Smooth muscle cell (in vitro differentiated cells): ENCODE measurements at regions not wholly inside any gene's neighbourhood (a gene's known extent, or its start where the extent isn't known, plus 50 kb on each side); places are given as distances from the start of the nearest gene placed in this dataset.
"Not testable (repeated sequence)": the region's sequence is repeated elsewhere in the genome, so short reads cannot be mapped to it uniquely, and the experiment has no call there.

Experiments used
- DNase-seq: peaks from one replicate; lab custom pipeline; 2025; ENCODE audit not compliant: unreplicated experiment; lab: John Stamatoyannopoulos, UW
- H2AFZ ChIP-seq: fragments of 200-600 bp; sonication (generic); 2 replicates; pipeline ENCODE4 v1.6.0; 2016; ENCODE audit warnings: antibody characterized with exemption, low read depth, mild to moderate bottlenecking
- H3F3A ChIP-seq: fragments of 200-600 bp; sonication (generic); 2 replicates; pipeline ENCODE4 v1.6.0; 2017; ENCODE audit warnings: antibody characterized with exemption, low read depth
- H3K27ac ChIP-seq: fragments of 200-600 bp; sonication (generic); 2 replicates; pipeline ENCODE4 v1.5.1; 2016; ENCODE audit warnings: low read depth, mild to moderate bottlenecking
- H3K27me3 ChIP-seq: fragments of 200-600 bp; sonication (generic); 2 replicates; pipeline ENCODE4 v1.6.1; 2016; ENCODE audit warnings: low read depth, mild to moderate bottlenecking
- H3K36me3 ChIP-seq: fragments of 200-600 bp; sonication (generic); 2 replicates; pipeline ENCODE4 v1.5.1; 2016; ENCODE audit warnings: low read depth
- H3K4me1 ChIP-seq: fragments of 200-600 bp; sonication (generic); 2 replicates; pipeline ENCODE4 v1.5.1; 2016; ENCODE audit warnings: low read depth
- H3K4me2 ChIP-seq: fragments of 200-600 bp; sonication (generic); 2 replicates; pipeline ENCODE4 v1.6.0; 2016; ENCODE audit warnings: mild to moderate bottlenecking
- H3K4me3 ChIP-seq: fragments of 200-600 bp; sonication (generic); 2 replicates; pipeline ENCODE4 v1.5.1; 2016; ENCODE audit warnings: mild to moderate bottlenecking
- H3K79me2 ChIP-seq: fragments of 200-600 bp; sonication (generic); 2 replicates; pipeline ENCODE4 v1.6.0; 2016; ENCODE audit warnings: low read depth, mild to moderate bottlenecking
- H3K9ac ChIP-seq: fragments of 200-600 bp; sonication (generic); 2 replicates; pipeline ENCODE4 v1.6.0; 2016; ENCODE audit warnings: low read depth
- H3K9me3 ChIP-seq: fragments of 200-600 bp; sonication (generic); replicated peaks from 2 replicates; pipeline ENCODE4 v1.5.1; 2016; ENCODE audit warnings: low read depth
- H4K20me1 ChIP-seq: fragments of 200-600 bp; sonication (generic); 2 replicates; pipeline ENCODE4 v1.6.0; 2016; ENCODE audit warnings: low read depth
- CTCF ChIP-seq: fragments of 200-600 bp; sonication (generic); IDR thresholded peaks from 2 replicates; pipeline ENCODE4 v1.5.1; 2017; ENCODE audit warnings: borderline replicate concordance, mild to moderate bottlenecking, antibody characterized with exemption; ENCODE audit not compliant: insufficient read depth, poor library complexity, severe bottlenecking
- WGBS: methylation state at CpG from one replicate; pipeline ENCODE4 v1.1.7; 2016; ENCODE audit warnings: low lambda C conversion rate; 5-methylcytosine and 5-hydroxymethylcytosine counted together

DNA sequence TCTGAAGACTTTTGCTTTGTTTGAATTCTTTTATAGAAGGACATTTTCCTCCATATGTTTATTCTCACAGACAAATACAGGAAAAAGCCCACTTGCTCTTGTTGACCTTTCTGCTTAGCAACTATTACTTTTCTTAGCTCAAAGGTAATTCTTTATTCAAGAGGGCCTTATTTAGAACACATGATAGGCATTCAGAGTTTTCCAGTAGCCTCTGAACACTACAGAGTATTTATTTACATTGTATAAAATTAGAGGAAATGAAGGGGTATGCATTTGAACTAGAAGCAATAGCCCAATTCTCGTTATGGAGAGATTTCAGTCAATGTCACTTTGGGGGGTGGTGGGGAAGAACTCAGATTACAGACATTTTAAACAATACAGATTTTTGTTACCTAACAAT is 581.7 kb downstream of the KCNJ2 start:
- no peak for TF ChIP-seq CTCF
- no peak overlapping the region for H3K4me2 ChIP-seq
- no peaks in the 10 kb centered on the region for H3K4me1 ChIP-seq
- no peak overlapping the region for H3K4me3 ChIP-seq
- H3K27me3 ChIP-seq, result no peaks in the 10 kb centered on the region
- 96% methylated on average over 1 of the region's 1 CpG for WGBS
- H2AFZ ChIP-seq, result no peak overlapping the region
- no peaks in the 10 kb centered on the region for H3K36me3 ChIP-seq
- no peak for DNase-seq
- no peaks in the 10 kb centered on the region for H3F3A ChIP-seq
- H3K9me3 ChIP-seq, result no peaks in the 10 kb centered on the region
- no peaks in the 10 kb centered on the region for H4K20me1 ChIP-seq
- H3K79me2 ChIP-seq, result no peaks in the 10 kb centered on the region
- no peak overlapping the region for H3K27ac ChIP-seq
- no peak overlapping the region for H3K9ac ChIP-seq

DNA sequence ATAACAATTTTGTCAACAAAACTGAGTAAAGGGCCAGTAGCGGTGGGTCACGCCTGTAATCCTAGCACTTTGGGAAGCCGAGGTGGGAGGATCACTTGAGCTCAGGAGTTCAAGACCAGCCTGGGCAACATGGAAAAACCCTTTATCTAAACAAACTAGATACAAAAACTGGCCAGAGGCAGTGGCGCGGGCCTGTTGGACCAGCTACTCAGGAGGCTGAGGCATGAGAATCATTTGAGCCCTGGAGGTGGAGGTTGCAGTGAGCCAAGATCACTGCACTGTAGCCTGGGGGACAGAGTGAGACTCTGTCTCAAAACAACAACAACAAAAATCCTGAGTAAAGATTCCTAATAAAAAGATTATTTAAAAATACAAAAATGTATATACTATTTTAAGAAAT is 583.1 kb downstream of the KCNJ2 start:
- H3K36me3 ChIP-seq, H3K27ac ChIP-seq, H3K9ac ChIP-seq, H3K4me3 ChIP-seq, H3K4me1 ChIP-seq, H2AFZ ChIP-seq, H3K9me3 ChIP-seq, H3K4me2 ChIP-seq, H3K27me3 ChIP-seq, H4K20me1 ChIP-seq, H3F3A ChIP-seq, DNase-seq, H3K79me2 ChIP-seq: not testable (repeated sequence)
- 94% methylated on average over 5 of the region's 5 CpGs for WGBS

- no peaks in the 10 kb centered on the region for H4K20me1 ChIP-seq
- H3K27ac ChIP-seq, result no peak overlapping the region
- WGBS, result 93% methylated on average over 1 of the region's 1 CpG
- H3K27me3 ChIP-seq, result no peaks in the 10 kb centered on the region
- H3K4me2 ChIP-seq, result no peak overlapping the region
- TF ChIP-seq CTCF, result no peak
- H3K79me2 ChIP-seq, result no peaks in the 10 kb centered on the region
- H3F3A ChIP-seq, result no peaks in the 10 kb centered on the region
- no peak overlapping the region for H2AFZ ChIP-seq
- no peak overlapping the region for H3K4me3 ChIP-seq
- no peak overlapping the region for H3K9ac ChIP-seq
- H3K36me3 ChIP-seq, result no peaks in the 10 kb centered on the region
- DNase-seq, result no peak
- no peaks in the 10 kb centered on the region for H3K4me1 ChIP-seq
- no peaks in the 10 kb centered on the region for H3K9me3 ChIP-seq
Measured at GRCh38 chr17:70752966-70753467, 583.7 kb downstream of the KCNJ2 start.

GRCh38 chr17:70763018-70763417 is 593.7 kb downstream of the KCNJ2 start:
- Histone ChIP-seq H3K27ac (no peak overlapping the region), H3K4me3 (no peak overlapping the region), H3K9me3 (no peaks in the 10 kb centered on the region), H3K4me1 (no peaks in the 10 kb centered on the region), H3F3A (no peaks in the 10 kb centered on the region), H3K4me2 (no peak overlapping the region), H3K9ac (no peak overlapping the region), H3K36me3 (no peaks in the 10 kb centered on the region), H3K27me3 (no peaks in the 10 kb centered on the region), H2AFZ (no peak overlapping the region), H3K79me2 (no peaks in the 10 kb centered on the region), H4K20me1 (no peaks in the 10 kb centered on the region)
- no peak for TF ChIP-seq CTCF
- no peak for DNase-seq
- whole genome bisulfite sequencing, result 95% methylated on average over 3 of the region's 3 CpGs
